ENCODE measurements at regions not wholly inside any gene's neighbourhood (a gene's known extent, or its start where the extent isn't known, plus 50 kb on each side); places are given as distances from the start of the nearest gene placed in this dataset.

DNA sequence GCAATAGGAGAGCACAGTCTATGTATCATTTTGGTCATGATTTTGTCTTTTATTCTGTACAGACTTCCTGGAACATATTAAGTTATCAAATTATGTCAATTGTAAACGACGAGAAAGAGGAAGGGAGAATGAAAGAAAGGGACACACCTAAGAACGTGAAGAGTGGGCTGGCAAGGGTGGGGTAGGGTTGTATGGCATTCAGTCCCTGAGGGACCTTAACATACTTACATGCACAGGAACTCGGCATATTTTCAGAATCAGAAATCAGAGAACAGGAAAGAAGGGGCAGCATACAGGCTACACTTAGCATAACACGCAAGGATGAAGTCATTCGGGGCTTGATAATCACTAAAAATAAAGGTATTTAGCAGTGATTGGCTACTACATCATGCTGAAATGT, 1375.0 kb upstream of the ADGRL3 start:
- Histone ChIP-seq H3K9me3 (ENCODE audit: low read depth, low read length, poor library complexity, severe bottlenecking) (no peaks in the 10 kb centered on the region), H3K4me3 (ENCODE audit: low read depth, low read length, poor library complexity, severe bottlenecking) (no peak overlapping the region), H3K4me1 (ENCODE audit: insufficient read depth, low read length, poor library complexity, severe bottlenecking) (no peaks in the 10 kb centered on the region), H3K27ac (ENCODE audit: low read depth, low read length, poor library complexity, severe bottlenecking) (no peak overlapping the region), H3K36me3 (ENCODE audit: insufficient read depth, low read length, poor library complexity, severe bottlenecking) (no peaks in the 10 kb centered on the region), H3K27me3 (replicated peaks; ENCODE audit: insufficient read depth, low read depth, low read length, poor library complexity) (no peaks in the 10 kb centered on the region)
- TF ChIP-seq EZH2 (IDR thresholded peaks at IDR 0.05; ENCODE audit: borderline replicate concordance, low read depth, low read length, poor library complexity, severe bottlenecking): no peak
- TF ChIP-seq, protein P1, sequence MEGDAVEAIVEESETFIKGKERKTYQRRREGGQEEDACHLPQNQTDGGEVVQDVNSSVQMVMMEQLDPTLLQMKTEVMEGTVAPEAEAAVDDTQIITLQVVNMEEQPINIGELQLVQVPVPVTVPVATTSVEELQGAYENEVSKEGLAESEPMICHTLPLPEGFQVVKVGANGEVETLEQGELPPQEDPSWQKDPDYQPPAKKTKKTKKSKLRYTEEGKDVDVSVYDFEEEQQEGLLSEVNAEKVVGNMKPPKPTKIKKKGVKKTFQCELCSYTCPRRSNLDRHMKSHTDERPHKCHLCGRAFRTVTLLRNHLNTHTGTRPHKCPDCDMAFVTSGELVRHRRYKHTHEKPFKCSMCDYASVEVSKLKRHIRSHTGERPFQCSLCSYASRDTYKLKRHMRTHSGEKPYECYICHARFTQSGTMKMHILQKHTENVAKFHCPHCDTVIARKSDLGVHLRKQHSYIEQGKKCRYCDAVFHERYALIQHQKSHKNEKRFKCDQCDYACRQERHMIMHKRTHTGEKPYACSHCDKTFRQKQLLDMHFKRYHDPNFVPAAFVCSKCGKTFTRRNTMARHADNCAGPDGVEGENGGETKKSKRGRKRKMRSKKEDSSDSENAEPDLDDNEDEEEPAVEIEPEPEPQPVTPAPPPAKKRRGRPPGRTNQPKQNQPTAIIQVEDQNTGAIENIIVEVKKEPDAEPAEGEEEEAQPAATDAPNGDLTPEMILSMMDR (conservative IDR thresholded peaks at IDR 0.05; ENCODE audit: low read depth, low read length): no peak
- no peak for DNase-seq (ENCODE audit: low spot score)
- ChIA-PET CTCF (no interaction called here), POLR2A (ENCODE audit: low non-redundant PET) (no interaction called here)
- intact Hi-C loops (cut with micrococcal nuclease; ENCODE audit: unreplicated experiment): no loop called here
- no TSS peak for BruUV-seq (replicated peaks)

DNA sequence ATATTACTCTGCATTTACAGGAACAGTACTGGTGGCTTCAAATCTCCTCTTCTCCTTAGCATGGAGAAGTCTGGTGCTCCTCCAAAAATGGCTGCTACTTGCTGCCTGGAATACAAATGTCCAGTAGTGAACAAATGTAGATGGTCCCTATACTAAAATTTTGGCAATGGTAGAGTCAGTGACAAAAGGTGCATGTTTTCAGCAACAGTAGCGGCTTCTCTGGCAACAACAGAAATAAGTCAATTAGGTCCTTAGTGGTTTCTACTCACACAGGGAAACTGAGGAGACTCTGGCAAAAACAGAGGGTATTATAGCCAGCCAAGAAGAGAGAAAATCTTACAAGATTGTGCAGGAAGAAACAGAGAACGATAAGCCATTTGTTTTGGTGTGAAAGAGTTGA, 1368.4 kb upstream of the ADGRL3 start:
- ChIA-PET POLR2A (ENCODE audit: low non-redundant PET) (no interaction called here), CTCF (no interaction called here)
- intact Hi-C loops (cut with micrococcal nuclease; ENCODE audit: unreplicated experiment): no loop called here
- H3K36me3 ChIP-seq (ENCODE audit: insufficient read depth, low read length, poor library complexity, severe bottlenecking): no peaks in the 10 kb centered on the region
- DNase-seq (ENCODE audit: low spot score): no peak
- no peaks in the 10 kb centered on the region for H3K9me3 ChIP-seq (ENCODE audit: low read depth, low read length, poor library complexity, severe bottlenecking)
- H3K4me1 ChIP-seq (ENCODE audit: insufficient read depth, low read length, poor library complexity, severe bottlenecking): no peaks in the 10 kb centered on the region
- H3K27ac ChIP-seq (ENCODE audit: low read depth, low read length, poor library complexity, severe bottlenecking): no peak overlapping the region
- BruUV-seq (replicated peaks): no TSS peak
- no peak overlapping the region for H3K4me3 ChIP-seq (ENCODE audit: low read depth, low read length, poor library complexity, severe bottlenecking)
- no peaks in the 10 kb centered on the region for H3K27me3 ChIP-seq (replicated peaks; ENCODE audit: insufficient read depth, low read depth, low read length, poor library complexity)
- TF ChIP-seq, protein P1 (conservative IDR thresholded peaks at IDR 0.05; ENCODE audit: low read depth, low read length): no peak
- TF ChIP-seq EZH2 (IDR thresholded peaks at IDR 0.05; ENCODE audit: borderline replicate concordance, low read depth, low read length, poor library complexity, severe bottlenecking): no peak

DNA sequence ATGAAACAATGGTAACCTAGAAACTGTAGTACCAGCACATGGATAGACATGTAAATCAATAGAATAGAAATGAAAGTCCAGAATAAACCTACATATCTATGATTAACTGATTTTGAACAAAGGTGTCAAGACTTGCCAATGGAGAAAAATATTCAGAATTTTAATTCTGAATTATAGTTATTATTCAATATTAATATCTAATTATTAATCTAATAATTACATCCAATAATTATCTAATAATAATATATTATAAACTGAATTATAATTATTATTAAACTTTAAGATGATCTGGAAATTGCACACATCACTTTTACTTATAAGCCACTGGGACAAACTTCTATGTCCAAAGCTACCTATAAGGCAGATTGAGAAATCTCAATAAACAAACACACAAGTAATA, 1365.2 kb upstream of the ADGRL3 start:
- no peaks in the 10 kb centered on the region for H3K9me3 ChIP-seq (ENCODE audit: low read depth, low read length, poor library complexity, severe bottlenecking)
- DNase-seq (ENCODE audit: low spot score): no peak
- no peaks in the 10 kb centered on the region for H3K4me1 ChIP-seq (ENCODE audit: insufficient read depth, low read length, poor library complexity, severe bottlenecking)
- CTCF ChIA-PET: no interaction called here
- POLR2A ChIA-PET (ENCODE audit: low non-redundant PET): no interaction called here
- H3K4me3 ChIP-seq (ENCODE audit: low read depth, low read length, poor library complexity, severe bottlenecking): no peak overlapping the region
- intact Hi-C loops (cut with micrococcal nuclease; ENCODE audit: unreplicated experiment): no loop called here
- H3K27me3 ChIP-seq (replicated peaks; ENCODE audit: insufficient read depth, low read depth, low read length, poor library complexity): no peaks in the 10 kb centered on the region
- no TSS peak for BruUV-seq (replicated peaks)
- no peak overlapping the region for H3K27ac ChIP-seq (ENCODE audit: low read depth, low read length, poor library complexity, severe bottlenecking)
- TF ChIP-seq, protein P1 (conservative IDR thresholded peaks at IDR 0.05; ENCODE audit: low read depth, low read length): no peak
- TF ChIP-seq EZH2 (IDR thresholded peaks at IDR 0.05; ENCODE audit: borderline replicate concordance, low read depth, low read length, poor library complexity, severe bottlenecking): no peak
- no peaks in the 10 kb centered on the region for H3K36me3 ChIP-seq (ENCODE audit: insufficient read depth, low read length, poor library complexity, severe bottlenecking)
